Activated CD8-positive, alpha-beta T cell treated with anti-CD3 and anti-CD28 coated beads for 36 hours (primary cell): ENCODE measurements at regions not wholly inside any gene's neighbourhood (a gene's known extent, or its start where the extent isn't known, plus 50 kb on each side); places are given as distances from the start of the nearest gene placed in this dataset.

Source experiments
- ATAC-seq: fragments of 200-7000 bp; cut with Tn5 transposase; one replicate; pipeline ENCODE4 v1.10.0; 2021; ENCODE audit warnings: mild to moderate bottlenecking, moderate library complexity
- CTCF ChIA-PET: fragments of 350-600 bp; sonication (Branson Sonifier 250); formaldehyde crosslinking; loops from one replicate; lab custom pipeline; 2021; ENCODE audit warnings: antibody characterized with exemption; lab: Charles Lee
- POLR2A ChIA-PET: fragments of 350-600 bp; sonication (Branson Sonifier 250); formaldehyde crosslinking; loops from one replicate; lab custom pipeline; 2021; ENCODE audit warnings: antibody characterized with exemption; lab: Charles Lee
- DNase-seq: peaks from one replicate; pipeline ENCODE4 v3.0.0-alpha.2; 2020
- H3K27ac Mint-ChIP-seq: one replicate; pipeline ENCODE4 v1.8.0; 2021; ENCODE audit warnings: mild to moderate bottlenecking, mixed read lengths
- H3K27me3 Mint-ChIP-seq: one replicate; pipeline ENCODE4 v1.8.0; 2021; ENCODE audit warnings: mixed read lengths
- H3K36me3 Mint-ChIP-seq: one replicate; pipeline ENCODE4 v1.8.0; 2021; ENCODE audit warnings: low read depth, mixed read lengths
- H3K4me1 Mint-ChIP-seq: one replicate; pipeline ENCODE4 v1.8.0; 2021; ENCODE audit warnings: low read depth, mixed read lengths
- H3K4me3 Mint-ChIP-seq: one replicate; pipeline ENCODE4 v1.8.0; 2021; ENCODE audit warnings: mild to moderate bottlenecking, moderate library complexity, mixed read lengths
- H3K9me3 Mint-ChIP-seq: one replicate; pipeline ENCODE4 v1.8.0; 2021; ENCODE audit warnings: mixed read lengths
- intact Hi-C: fragments of 100-400 bp; cut with micrococcal nuclease; formaldehyde crosslinking; loops from one replicate; pipeline ENCODE4 v1.10.0; 2022
- TF ChIP-seq, protein P1 (sequence below): fragments of 200-600 bp; IDR thresholded peaks from one replicate; pipeline ENCODE4 v1.8.0; 2022; ENCODE audit warnings: antibody characterized with exemption, mild to moderate bottlenecking

DNA sequence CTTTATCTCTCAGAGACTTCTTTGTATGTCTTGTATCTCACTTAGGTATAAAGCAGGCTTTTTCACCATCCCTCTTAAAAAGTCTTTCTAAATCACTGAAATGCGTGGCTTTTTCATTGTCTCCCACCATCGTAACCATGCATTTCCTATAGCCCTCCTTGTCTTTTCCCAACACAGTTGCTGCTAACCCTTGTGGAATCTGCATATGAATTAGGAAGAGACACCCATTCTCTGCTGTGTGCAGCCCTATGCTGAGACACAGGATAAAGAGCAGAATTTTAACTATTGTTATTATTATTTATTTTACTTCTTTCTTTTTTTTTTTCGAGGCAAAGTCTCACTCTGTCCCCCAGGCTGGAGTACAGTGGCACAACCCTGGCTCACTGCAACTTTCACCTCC is 804.3 kb upstream of the COBL start:
- no peaks in the 10 kb centered on the region for H3K4me1 Mint-ChIP-seq
- no peak overlapping the region for H3K4me3 Mint-ChIP-seq
- TF ChIP-seq, protein P1, sequence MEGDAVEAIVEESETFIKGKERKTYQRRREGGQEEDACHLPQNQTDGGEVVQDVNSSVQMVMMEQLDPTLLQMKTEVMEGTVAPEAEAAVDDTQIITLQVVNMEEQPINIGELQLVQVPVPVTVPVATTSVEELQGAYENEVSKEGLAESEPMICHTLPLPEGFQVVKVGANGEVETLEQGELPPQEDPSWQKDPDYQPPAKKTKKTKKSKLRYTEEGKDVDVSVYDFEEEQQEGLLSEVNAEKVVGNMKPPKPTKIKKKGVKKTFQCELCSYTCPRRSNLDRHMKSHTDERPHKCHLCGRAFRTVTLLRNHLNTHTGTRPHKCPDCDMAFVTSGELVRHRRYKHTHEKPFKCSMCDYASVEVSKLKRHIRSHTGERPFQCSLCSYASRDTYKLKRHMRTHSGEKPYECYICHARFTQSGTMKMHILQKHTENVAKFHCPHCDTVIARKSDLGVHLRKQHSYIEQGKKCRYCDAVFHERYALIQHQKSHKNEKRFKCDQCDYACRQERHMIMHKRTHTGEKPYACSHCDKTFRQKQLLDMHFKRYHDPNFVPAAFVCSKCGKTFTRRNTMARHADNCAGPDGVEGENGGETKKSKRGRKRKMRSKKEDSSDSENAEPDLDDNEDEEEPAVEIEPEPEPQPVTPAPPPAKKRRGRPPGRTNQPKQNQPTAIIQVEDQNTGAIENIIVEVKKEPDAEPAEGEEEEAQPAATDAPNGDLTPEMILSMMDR, result no peak
- peaks cover 5% of the 10 kb centered on the region for H3K9me3 Mint-ChIP-seq
- DNase-seq, result no peak
- H3K27me3 Mint-ChIP-seq, result no peaks in the 10 kb centered on the region
- ChIA-PET CTCF (no interaction called here), POLR2A (no interaction called here)
- H3K36me3 Mint-ChIP-seq, result no peaks in the 10 kb centered on the region
- no peak for ATAC-seq
- no peak overlapping the region for H3K27ac Mint-ChIP-seq
- intact Hi-C loops, result no loop called here

DNA sequence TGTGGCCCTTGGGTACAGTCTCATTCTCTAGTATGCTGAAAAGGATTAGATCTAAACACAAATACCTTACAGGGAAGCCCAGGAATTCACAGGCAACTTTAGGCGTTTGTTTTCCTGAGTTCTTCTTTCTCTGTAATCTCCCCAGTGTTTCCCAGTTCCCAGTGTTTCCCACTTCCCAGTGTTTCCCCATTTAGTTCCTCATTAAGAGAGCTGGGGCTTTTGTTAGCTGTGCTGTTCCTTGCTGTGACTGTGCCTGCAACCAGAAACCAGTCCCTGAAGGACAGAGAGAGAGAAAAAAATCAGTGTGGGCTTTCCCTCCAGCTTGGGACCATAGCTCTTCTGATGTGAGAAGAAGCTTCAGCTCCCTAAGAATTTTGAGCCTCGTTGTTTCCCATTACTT is 802.9 kb upstream of the COBL start:
- Mint-ChIP-seq H3K27me3 (no peaks in the 10 kb centered on the region), H3K9me3 (peaks cover 4% of the 10 kb centered on the region), H3K27ac (no peak overlapping the region), H3K36me3 (no peaks in the 10 kb centered on the region), H3K4me3 (no peak overlapping the region), H3K4me1 (no peaks in the 10 kb centered on the region)
- TF ChIP-seq, protein P1, result no peak
- no peak for ATAC-seq
- no peak for DNase-seq
- ChIA-PET CTCF (no interaction called here), POLR2A (no interaction called here)
- intact Hi-C loops, result no loop called here

DNA sequence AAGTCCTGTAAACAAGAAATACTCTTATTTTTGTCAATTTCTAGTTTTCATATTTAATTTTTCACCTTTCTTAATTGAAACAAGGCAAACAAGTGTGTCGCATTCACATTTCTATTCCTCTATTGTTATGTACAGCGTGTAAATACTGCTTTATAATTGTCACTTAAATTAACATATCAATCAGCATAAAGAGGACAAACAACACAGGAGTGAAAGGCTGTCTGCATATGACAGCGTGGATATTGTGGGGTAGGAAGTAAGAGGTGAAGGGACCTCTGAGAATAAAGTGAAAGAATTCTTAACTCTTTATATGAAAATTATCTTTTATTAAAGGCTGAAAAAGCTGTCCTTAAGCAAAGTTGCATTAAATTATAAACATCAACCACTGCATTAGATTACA is 797.9 kb upstream of the COBL start:
- no peak overlapping the region for H3K4me3 Mint-ChIP-seq
- DNase-seq (no peak), ATAC-seq (no peak)
- no peaks in the 10 kb centered on the region for H3K36me3 Mint-ChIP-seq
- TF ChIP-seq, protein P1, result no peak
- H3K9me3 Mint-ChIP-seq, result peaks cover 2% of the 10 kb centered on the region
- CTCF ChIA-PET, result no interaction called here
- intact Hi-C loops, result no loop called here
- POLR2A ChIA-PET, result no interaction called here
- no peak overlapping the region for H3K27ac Mint-ChIP-seq
- no peaks in the 10 kb centered on the region for H3K4me1 Mint-ChIP-seq
- no peaks in the 10 kb centered on the region for H3K27me3 Mint-ChIP-seq

DNA sequence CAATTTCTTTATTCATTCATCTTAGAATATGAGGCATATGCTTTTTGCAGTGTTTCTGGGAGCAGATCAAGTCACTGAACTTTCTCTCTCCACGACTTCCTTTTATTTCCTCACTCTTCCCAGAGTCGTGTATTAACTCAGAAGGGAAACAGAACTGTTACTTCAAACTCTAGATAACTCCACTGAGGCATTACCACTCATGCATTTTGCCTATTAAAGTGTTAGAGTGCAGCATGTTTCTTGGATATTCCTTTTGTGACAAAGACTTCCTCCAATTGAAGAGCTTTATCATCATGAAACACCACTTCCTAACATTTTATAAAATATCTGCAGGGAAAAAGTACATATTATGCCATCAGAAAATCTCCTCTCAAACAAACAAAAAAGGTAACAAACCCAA is 797.4 kb upstream of the COBL start:
- no peak for DNase-seq
- TF ChIP-seq, protein P1, result no peak
- ChIA-PET CTCF (no interaction called here), POLR2A (no interaction called here)
- no peak for ATAC-seq
- Mint-ChIP-seq H3K4me3 (no peak overlapping the region), H3K36me3 (no peaks in the 10 kb centered on the region), H3K9me3 (peaks cover 2% of the 10 kb centered on the region), H3K4me1 (no peaks in the 10 kb centered on the region), H3K27me3 (no peaks in the 10 kb centered on the region), H3K27ac (no peak overlapping the region)
- intact Hi-C loops, result no loop called here

DNA sequence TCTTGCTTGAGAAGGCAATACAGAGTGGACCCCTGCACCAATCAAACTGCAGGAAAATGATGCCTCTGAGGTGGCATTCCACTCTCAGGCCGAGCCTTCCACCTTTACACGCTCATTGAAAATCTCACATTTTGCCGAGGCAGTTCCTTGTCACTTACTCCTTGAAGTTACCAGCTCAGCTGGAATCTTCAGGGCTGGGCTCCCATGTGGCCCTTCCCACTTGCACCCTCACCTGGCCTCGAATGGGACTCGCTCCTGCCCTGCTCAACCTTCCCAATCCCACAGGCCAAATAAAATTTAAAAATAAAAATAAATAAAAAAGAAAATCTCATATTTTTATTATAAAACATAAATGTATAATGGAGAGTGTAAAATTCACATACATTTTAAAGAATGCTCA is 790.7 kb upstream of the COBL start:
- Mint-ChIP-seq H3K27ac (no peak overlapping the region), H3K4me3 (no peak overlapping the region), H3K4me1 (no peaks in the 10 kb centered on the region), H3K36me3 (no peaks in the 10 kb centered on the region), H3K27me3 (no peaks in the 10 kb centered on the region), H3K9me3 (peaks cover 10% of the 10 kb centered on the region)
- intact Hi-C loops, result no loop called here
- ChIA-PET CTCF (no interaction called here), POLR2A (no interaction called here)
- no peak for ATAC-seq
- TF ChIP-seq, protein P1, result no peak
- DNase-seq, result no peak
